Lower leg skin (tissue), 4 donors: ENCODE measurements at regions not wholly inside any gene's neighbourhood (a gene's known extent, or its start where the extent isn't known, plus 50 kb on each side); places are given as distances from the start of the nearest gene placed in this dataset.

Experiments
- DNase-seq, 2 donors: peaks; one replicate each; pipeline ENCODE4 v3.0.0-alpha.2; 2019; ENCODE audit warnings: low spot score in 2 of 2
- H3K4me3 ChIP-seq: fragments of 200-600 bp; sonication (generic); 2 replicates; pipeline ENCODE4 v1.5.1; 2017; ENCODE audit warnings: mild to moderate bottlenecking, low read depth; ENCODE audit not compliant: poor library complexity, severe bottlenecking
- CTCF ChIP-seq, 3 donors: fragments of 450-650 bp; IDR thresholded peaks; one replicate each; pipeline ENCODE4 v1.5.1; 2016; ENCODE audit warnings: antibody characterized with exemption in 3 of 3, mild to moderate bottlenecking in 3 of 3, moderate library complexity in 2 of 3
- POLR2A ChIP-seq, 2 donors: fragments of 450-650 bp; IDR thresholded peaks; one replicate each; pipeline ENCODE4 v1.6.1; 2016 to 2017; ENCODE audit warnings: antibody characterized with exemption in 2 of 2, mild to moderate bottlenecking in 1 of 2, moderate library complexity in 1 of 2
- WGBS, 2 donors: methylation state at CpG; one replicate each; pipeline ENCODE4 v1.1.5; 2018; 5-methylcytosine and 5-hydroxymethylcytosine counted together
- intact Hi-C: fragments of 100-400 bp; cut with DNase I; formaldehyde crosslinking; loops from one replicate; pipeline ENCODE4 v1.15.0; 2023; ENCODE audit warnings: low total_unique reads

- WGBS, 2 donors = 27 to 34% methylated on average over 3 of the region's 3 CpGs
- H3K4me3 ChIP-seq = no peak overlapping the region
- TF ChIP-seq CTCF (IDR thresholded peaks at IDR 0.05) (no peak), POLR2A (IDR thresholded peaks at IDR 0.05) (no peak)
- no peak for DNase-seq
- intact Hi-C loops = no loop called here
Measured at GRCh38 chr4:187294861-187295260, 571.2 kb upstream of the FAT1 start.

- H3K4me3 ChIP-seq = no peak overlapping the region
- DNase-seq = no peak
- no peak for TF ChIP-seq POLR2A (IDR thresholded peaks at IDR 0.05)
- TF ChIP-seq CTCF (IDR thresholded peaks at IDR 0.05) = no peak
- intact Hi-C loops = no loop called here
- 94 to 99% methylated on average over 16 of the region's 16 CpGs for WGBS, 2 donors
Measured at GRCh38 chr4:187301923-187302322, 578.3 kb upstream of the FAT1 start.

- no peak overlapping the region for H3K4me3 ChIP-seq
- WGBS, 2 donors = 35 to 40% methylated on average over 6 of the region's 6 CpGs
- DNase-seq = no peak
- TF ChIP-seq POLR2A (IDR thresholded peaks at IDR 0.05) = no peak
- TF ChIP-seq CTCF (IDR thresholded peaks at IDR 0.05) = no peak
- intact Hi-C loops = no loop called here
Measured at GRCh38 chr4:187302457-187303150, 578.9 kb upstream of the FAT1 start.

- no peak for DNase-seq
- 92 to 95% methylated on average over 10 to 11 of the region's 11 CpGs for WGBS, 2 donors
- H3K4me3 ChIP-seq = no peak overlapping the region
- intact Hi-C loops = no loop called here
- TF ChIP-seq CTCF (IDR thresholded peaks at IDR 0.05) (no peak), POLR2A (IDR thresholded peaks at IDR 0.05) (no peak)
Measured at GRCh38 chr4:187304133-187304532, 580.5 kb upstream of the FAT1 start.

GRCh38 chr4:187307131-187307530, 583.5 kb upstream of the FAT1 start:
- 47 to 56% methylated on average over 2 of the region's 2 CpGs for WGBS, 2 donors
- H3K4me3 ChIP-seq = no peak overlapping the region
- TF ChIP-seq CTCF (IDR thresholded peaks at IDR 0.05) (no peak), POLR2A (IDR thresholded peaks at IDR 0.05) (no peak)
- intact Hi-C loops = no loop called here
- DNase-seq = no peak

- H3K4me3 ChIP-seq = no peak overlapping the region
- TF ChIP-seq CTCF (IDR thresholded peaks at IDR 0.05) (no peak), POLR2A (IDR thresholded peaks at IDR 0.05) (no peak)
- 48 to 65% methylated on average over 3 of the region's 3 CpGs for WGBS, 2 donors
- intact Hi-C loops = no loop called here
- no peak for DNase-seq
Measured at GRCh38 chr4:187309456-187309855, 585.8 kb upstream of the FAT1 start.
